Peyer's patch (tissue), 4 donors: ENCODE measurements at regions not wholly inside any gene's neighbourhood (a gene's known extent, or its start where the extent isn't known, plus 50 kb on each side); places are given as distances from the start of the nearest gene placed in this dataset.

Experiments
- DNase-seq, 3 donors: peaks; one replicate each; pipeline ENCODE4 v3.0.0-alpha.2; 2017 to 2019
- H3K27ac ChIP-seq, 4 donors: fragments of 200-600 bp; sonication (generic); one replicate each; pipeline ENCODE4 v1.5.1; 2016 to 2019
- H3K27me3 ChIP-seq, 2 donors: fragments of 200-600 bp; sonication (generic); one replicate each; pipeline ENCODE4 v1.5.1; 2019
- H3K36me3 ChIP-seq, 3 donors: fragments of 200-600 bp; sonication (generic); one replicate each; pipeline ENCODE4 v1.5.1; 2016 to 2019
- H3K4me1 ChIP-seq, 4 donors: fragments of 200-600 bp; sonication (generic); one replicate each; pipeline ENCODE4 v1.5.1; 2016 to 2019
- H3K4me3 ChIP-seq, 4 donors: fragments of 200-600 bp; sonication (generic); 1 replicate in 3 of 4; 2 replicates in 1 of 4; pipeline ENCODE4 v1.5.1; 2016 to 2019; ENCODE audit warnings: mild to moderate bottlenecking in 1 of 4
- H3K9me3 ChIP-seq, 4 donors: fragments of 200-600 bp; sonication (generic); one replicate each; pipeline ENCODE4 v1.5.1; 2016 to 2019; ENCODE audit warnings: mild to moderate bottlenecking in 1 of 4
- POLR2A ChIP-seq, 2 donors: fragments of 450-650 bp; IDR thresholded peaks; one replicate each; pipeline ENCODE4 v1.5.1; 2017; ENCODE audit warnings: antibody characterized with exemption in 2 of 2, mild to moderate bottlenecking in 2 of 2, moderate library complexity in 2 of 2
- TF ChIP-seq, protein P1 (sequence below), 6 experiments: fragments of 450-650 bp in 4 of 6; fragments of 200-600 bp in 2 of 6; sonication (generic) in 1 of 6; IDR thresholded peaks; one replicate each; pipeline ENCODE4 v1.5.1; 2017 to 2019; ENCODE audit warnings: antibody characterized with exemption in 6 of 6, mild to moderate bottlenecking in 3 of 6, moderate library complexity in 1 of 6

DNA sequence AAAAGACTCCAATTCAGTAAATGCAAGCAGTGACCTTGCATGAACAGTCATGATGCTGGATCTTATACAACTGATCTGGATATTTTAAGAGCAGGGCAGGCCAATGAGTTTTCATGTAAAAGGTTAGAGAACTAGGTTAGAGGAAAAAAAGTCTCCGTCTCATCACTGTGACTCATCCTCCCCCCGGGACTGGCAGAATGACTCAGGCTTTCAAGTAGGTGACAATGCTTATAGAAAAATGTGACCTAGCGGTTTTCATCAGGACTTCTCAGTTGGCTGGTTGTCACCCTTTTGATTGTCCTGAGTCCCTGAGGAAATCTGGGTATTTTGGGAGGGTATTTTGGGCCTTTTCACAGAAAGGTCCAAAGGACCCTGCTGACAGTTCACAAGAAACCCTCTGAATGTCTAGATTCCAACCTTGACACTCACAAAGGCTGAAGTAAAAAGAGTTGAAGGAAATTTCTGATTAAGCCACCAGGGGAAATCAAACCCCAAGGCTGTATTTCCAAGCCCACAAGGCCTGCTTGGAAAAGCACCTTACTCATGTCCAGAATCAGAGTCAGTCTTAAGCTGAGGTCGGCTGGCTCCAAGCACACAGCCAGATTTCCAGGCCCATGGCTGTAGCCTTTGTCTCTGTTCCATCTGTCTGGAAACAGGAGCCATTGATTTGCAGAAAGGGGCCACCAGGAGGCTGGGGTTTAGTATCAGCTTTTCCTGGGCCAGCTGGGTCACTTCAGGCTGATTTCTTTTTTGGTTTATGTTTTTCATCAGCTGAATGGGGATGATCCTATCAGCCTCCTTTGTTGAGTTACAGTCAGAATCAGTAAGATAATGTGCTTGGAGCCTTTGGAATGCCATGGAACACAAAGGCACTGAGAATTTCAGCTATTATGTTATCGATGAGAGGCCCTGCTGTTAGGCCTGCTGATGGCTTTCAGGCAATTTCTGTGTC, 226.4 kb upstream of the HABP2 start:
- TF ChIP-seq POLR2A (IDR thresholded peaks at IDR 0.05), result no peak
- TF ChIP-seq, protein P1, sequence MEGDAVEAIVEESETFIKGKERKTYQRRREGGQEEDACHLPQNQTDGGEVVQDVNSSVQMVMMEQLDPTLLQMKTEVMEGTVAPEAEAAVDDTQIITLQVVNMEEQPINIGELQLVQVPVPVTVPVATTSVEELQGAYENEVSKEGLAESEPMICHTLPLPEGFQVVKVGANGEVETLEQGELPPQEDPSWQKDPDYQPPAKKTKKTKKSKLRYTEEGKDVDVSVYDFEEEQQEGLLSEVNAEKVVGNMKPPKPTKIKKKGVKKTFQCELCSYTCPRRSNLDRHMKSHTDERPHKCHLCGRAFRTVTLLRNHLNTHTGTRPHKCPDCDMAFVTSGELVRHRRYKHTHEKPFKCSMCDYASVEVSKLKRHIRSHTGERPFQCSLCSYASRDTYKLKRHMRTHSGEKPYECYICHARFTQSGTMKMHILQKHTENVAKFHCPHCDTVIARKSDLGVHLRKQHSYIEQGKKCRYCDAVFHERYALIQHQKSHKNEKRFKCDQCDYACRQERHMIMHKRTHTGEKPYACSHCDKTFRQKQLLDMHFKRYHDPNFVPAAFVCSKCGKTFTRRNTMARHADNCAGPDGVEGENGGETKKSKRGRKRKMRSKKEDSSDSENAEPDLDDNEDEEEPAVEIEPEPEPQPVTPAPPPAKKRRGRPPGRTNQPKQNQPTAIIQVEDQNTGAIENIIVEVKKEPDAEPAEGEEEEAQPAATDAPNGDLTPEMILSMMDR (IDR thresholded peaks at IDR 0.05), result no peak
- H3K9me3 ChIP-seq, result no peaks in the 10 kb centered on the region
- H3K4me3 ChIP-seq, result no peak overlapping the region
- no peaks in the 10 kb centered on the region for H3K27me3 ChIP-seq
- H3K4me1 ChIP-seq, result no peaks in the 10 kb centered on the region
- H3K36me3 ChIP-seq, result no peaks in the 10 kb centered on the region
- DNase-seq, result no peak
- H3K27ac ChIP-seq, result no peak overlapping the region

DNA sequence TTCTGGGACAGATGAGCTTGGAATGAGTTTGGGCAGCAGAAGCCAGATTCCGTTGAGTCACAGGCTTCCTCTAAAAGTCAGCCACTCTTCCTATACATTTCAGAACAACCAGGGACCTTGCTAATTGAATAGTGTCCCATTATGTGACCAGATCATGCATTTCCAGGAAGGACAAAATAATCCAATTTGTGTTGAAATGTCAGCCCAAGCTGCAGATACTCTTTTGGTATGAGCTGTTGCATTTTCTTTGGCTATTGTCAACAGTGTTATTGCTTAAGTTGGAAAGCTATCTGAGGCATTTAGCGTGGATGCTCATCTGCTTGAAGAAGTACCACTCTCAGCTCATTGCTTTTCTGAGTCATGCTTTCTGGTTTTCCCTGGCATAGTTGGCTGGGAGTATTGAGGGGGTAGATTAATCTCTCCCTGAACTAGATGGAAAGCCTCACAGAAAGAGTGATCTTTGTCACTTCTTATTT, 223.7 kb upstream of the HABP2 start:
- Histone ChIP-seq H3K4me1 (no peaks in the 10 kb centered on the region), H3K27ac (no peak overlapping the region), H3K9me3 (no peaks in the 10 kb centered on the region), H3K4me3 (no peak overlapping the region), H3K36me3 (no peaks in the 10 kb centered on the region), H3K27me3 (no peaks in the 10 kb centered on the region)
- no peak for DNase-seq
- TF ChIP-seq, protein P1 (IDR thresholded peaks at IDR 0.05), result no peak
- TF ChIP-seq POLR2A (IDR thresholded peaks at IDR 0.05), result no peak

DNA sequence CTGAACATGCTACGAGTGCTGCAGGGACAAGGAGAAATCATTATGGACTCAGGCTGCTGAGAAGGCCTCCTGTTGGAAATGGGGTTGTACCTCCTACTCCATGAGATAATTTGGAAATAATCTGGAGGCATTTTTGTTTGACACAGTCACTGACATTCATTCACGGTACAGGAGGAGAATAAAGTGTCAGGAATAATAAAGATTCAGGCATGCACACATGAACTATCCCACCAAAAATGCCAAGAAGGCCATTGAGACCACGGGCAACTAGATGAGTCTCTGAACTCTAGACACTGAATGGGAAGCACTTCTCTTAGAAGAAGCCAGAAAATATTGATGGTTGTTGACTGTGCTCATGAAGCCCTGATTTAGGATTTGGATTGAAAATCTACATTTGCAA, 220.9 kb upstream of the HABP2 start:
- Histone ChIP-seq H3K36me3 (no peaks in the 10 kb centered on the region), H3K9me3 (no peaks in the 10 kb centered on the region), H3K27me3 (no peaks in the 10 kb centered on the region), H3K4me3 (no peak overlapping the region), H3K27ac (no peak overlapping the region), H3K4me1 (no peaks in the 10 kb centered on the region)
- no peak for DNase-seq
- no peak for TF ChIP-seq POLR2A (IDR thresholded peaks at IDR 0.05)
- TF ChIP-seq, protein P1 (IDR thresholded peaks at IDR 0.05), result no peak

DNA sequence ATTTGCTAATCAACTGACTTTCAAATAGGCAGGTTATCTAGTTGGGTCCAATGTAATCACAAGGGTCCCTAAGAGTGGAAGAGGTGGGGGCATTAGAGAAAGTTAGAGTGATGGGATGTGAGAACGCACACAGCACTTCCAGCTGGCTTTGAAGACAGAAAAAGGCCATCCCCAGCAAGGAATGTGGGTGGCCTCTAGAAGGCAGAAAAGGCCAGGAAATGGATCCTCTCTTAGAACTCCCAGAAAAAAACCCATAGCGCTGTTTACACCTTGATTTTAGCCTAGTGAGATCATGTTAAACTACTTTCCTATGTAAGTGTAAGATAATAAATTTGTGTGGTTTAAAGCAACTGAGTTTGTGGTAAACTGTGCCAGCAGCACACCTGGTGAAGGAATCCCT, 219.5 kb upstream of the HABP2 start:
- no peak for TF ChIP-seq POLR2A (IDR thresholded peaks at IDR 0.05)
- TF ChIP-seq, protein P1 (IDR thresholded peaks at IDR 0.05), result no peak
- Histone ChIP-seq H3K4me1 (no peaks in the 10 kb centered on the region), H3K36me3 (no peaks in the 10 kb centered on the region), H3K4me3 (no peak overlapping the region), H3K27ac (no peak overlapping the region), H3K27me3 (no peaks in the 10 kb centered on the region), H3K9me3 (no peaks in the 10 kb centered on the region)
- no peak for DNase-seq

DNA sequence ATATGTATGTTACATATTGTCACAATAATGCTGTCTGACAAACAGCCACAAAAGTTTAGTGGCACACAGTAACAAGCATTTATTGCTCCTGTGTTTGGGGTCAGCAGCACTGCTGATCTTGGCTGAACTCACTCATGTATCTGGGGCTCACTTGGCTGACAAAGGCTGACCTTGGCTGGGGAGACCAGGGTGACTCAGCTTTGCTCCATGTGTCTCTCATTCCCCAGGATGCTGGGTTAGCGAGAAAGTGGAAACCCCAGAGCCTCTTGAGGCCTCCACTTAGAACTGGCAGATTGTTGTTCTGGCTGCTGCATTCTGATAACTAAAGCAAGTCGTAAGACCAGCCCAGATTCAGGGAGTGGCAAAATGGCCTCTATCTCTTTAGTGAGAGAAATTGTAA, 217.3 kb upstream of the HABP2 start:
- H3K4me1 ChIP-seq, result no peaks in the 10 kb centered on the region
- no peak for DNase-seq
- H3K27ac ChIP-seq, result no peak overlapping the region
- no peaks in the 10 kb centered on the region for H3K36me3 ChIP-seq
- H3K27me3 ChIP-seq, result no peaks in the 10 kb centered on the region
- no peak overlapping the region for H3K4me3 ChIP-seq
- no peaks in the 10 kb centered on the region for H3K9me3 ChIP-seq
- TF ChIP-seq, protein P1 (IDR thresholded peaks at IDR 0.05), result no peak
- TF ChIP-seq POLR2A (IDR thresholded peaks at IDR 0.05), result no peak
